ENCODE measurements at regions not wholly inside any gene's neighbourhood (a gene's known extent, or its start where the extent isn't known, plus 50 kb on each side); places are given as distances from the start of the nearest gene placed in this dataset.
"Not testable (repeated sequence)": the region's sequence is repeated elsewhere in the genome, so short reads cannot be mapped to it uniquely, and the experiment has no call there.

GRCh38 chr11:110850846-110851245 is 138.6 kb upstream of the ARHGAP20 start:
- no peak for DNase-seq (ENCODE audit: low read depth)
- H3K4me3 ChIP-seq (ENCODE audit: low read depth, low read length): no peak overlapping the region
- TF ChIP-seq CTCF (IDR thresholded peaks at IDR 0.05; ENCODE audit: low read depth, low read length, missing control alignments): no peak

GRCh38 chr11:110843053-110843452 is 130.8 kb upstream of the ARHGAP20 start:
- not testable (repeated sequence) for DNase-seq (ENCODE audit: low read depth)

GRCh38 chr11:110838808-110839207 is 126.6 kb upstream of the ARHGAP20 start:
- no peak for TF ChIP-seq CTCF (IDR thresholded peaks at IDR 0.05; ENCODE audit: low read depth, low read length, missing control alignments)
- H3K4me3 ChIP-seq (ENCODE audit: low read depth, low read length): no peak overlapping the region
- DNase-seq (ENCODE audit: low read depth): no peak

More at GRCh38 chr11:110843053-110843452, 130.8 kb upstream of the ARHGAP20 start:
- H3K4me3 ChIP-seq (ENCODE audit: low read depth, low read length): not testable (repeated sequence)

GRCh38 chr11:110837603-110838002 is 125.4 kb upstream of the ARHGAP20 start:
- no peak for DNase-seq (ENCODE audit: low read depth)
- TF ChIP-seq CTCF (IDR thresholded peaks at IDR 0.05; ENCODE audit: low read depth, low read length, missing control alignments): no peak
- no peak overlapping the region for H3K4me3 ChIP-seq (ENCODE audit: low read depth, low read length)

GRCh38 chr11:110835106-110835505 is 122.9 kb upstream of the ARHGAP20 start:
- no peak overlapping the region for H3K4me3 ChIP-seq (ENCODE audit: low read depth, low read length)
- no peak for DNase-seq (ENCODE audit: low read depth)
- no peak for TF ChIP-seq CTCF (IDR thresholded peaks at IDR 0.05; ENCODE audit: low read depth, low read length, missing control alignments)

GRCh38 chr11:110833033-110833484 is 120.8 kb upstream of the ARHGAP20 start:
- no peak overlapping the region for H3K4me3 ChIP-seq (ENCODE audit: low read depth, low read length)
- TF ChIP-seq CTCF (IDR thresholded peaks at IDR 0.05; ENCODE audit: low read depth, low read length, missing control alignments): no peak
- DNase-seq (ENCODE audit: low read depth): no peak

- H3K4me3 ChIP-seq (ENCODE audit: low read depth, low read length): no peak overlapping the region
- no peak for DNase-seq (ENCODE audit: low read depth)
- no peak for TF ChIP-seq CTCF (IDR thresholded peaks at IDR 0.05; ENCODE audit: low read depth, low read length, missing control alignments)
Measured at GRCh38 chr11:110832539-110832938, 120.3 kb upstream of the ARHGAP20 start.

Data from GM12864 (cell line).